ENCODE measurements at regions not wholly inside any gene's neighbourhood (a gene's known extent, or its start where the extent isn't known, plus 50 kb on each side); places are given as distances from the start of the nearest gene placed in this dataset.

DNA sequence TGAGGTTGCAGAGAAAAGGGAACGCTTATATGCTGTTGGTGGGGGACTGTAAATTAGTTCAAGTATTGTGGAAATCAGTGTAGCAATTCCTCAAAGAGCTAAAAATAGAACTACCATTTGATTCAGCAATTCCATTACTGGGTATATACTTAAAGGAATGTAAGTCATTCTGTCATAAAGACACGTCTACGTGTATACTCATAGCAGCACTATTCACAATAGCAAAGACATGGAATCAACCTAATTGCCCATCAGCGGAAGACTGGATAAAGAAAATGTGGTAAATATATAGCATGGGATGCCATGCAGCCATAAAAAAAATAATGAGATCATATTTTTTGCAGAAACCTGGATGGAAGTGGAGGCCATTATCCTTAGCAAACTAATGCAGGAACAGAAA, 100.0 kb upstream of the NPSR1 start:
- TF ChIP-seq YY1 (IDR thresholded peaks at IDR 0.05; ENCODE audit: low read depth) (no peak), RAD21 (IDR thresholded peaks at IDR 0.05; ENCODE audit: low read depth) (no peak), MAX (IDR thresholded peaks at IDR 0.05) (no peak), FOXM1 (IDR thresholded peaks at IDR 0.05; ENCODE audit: borderline replicate concordance, low read depth) (no peak), ZBTB7A (IDR thresholded peaks at IDR 0.05; ENCODE audit: low read depth) (no peak)
- TF ChIP-seq, protein P1, sequence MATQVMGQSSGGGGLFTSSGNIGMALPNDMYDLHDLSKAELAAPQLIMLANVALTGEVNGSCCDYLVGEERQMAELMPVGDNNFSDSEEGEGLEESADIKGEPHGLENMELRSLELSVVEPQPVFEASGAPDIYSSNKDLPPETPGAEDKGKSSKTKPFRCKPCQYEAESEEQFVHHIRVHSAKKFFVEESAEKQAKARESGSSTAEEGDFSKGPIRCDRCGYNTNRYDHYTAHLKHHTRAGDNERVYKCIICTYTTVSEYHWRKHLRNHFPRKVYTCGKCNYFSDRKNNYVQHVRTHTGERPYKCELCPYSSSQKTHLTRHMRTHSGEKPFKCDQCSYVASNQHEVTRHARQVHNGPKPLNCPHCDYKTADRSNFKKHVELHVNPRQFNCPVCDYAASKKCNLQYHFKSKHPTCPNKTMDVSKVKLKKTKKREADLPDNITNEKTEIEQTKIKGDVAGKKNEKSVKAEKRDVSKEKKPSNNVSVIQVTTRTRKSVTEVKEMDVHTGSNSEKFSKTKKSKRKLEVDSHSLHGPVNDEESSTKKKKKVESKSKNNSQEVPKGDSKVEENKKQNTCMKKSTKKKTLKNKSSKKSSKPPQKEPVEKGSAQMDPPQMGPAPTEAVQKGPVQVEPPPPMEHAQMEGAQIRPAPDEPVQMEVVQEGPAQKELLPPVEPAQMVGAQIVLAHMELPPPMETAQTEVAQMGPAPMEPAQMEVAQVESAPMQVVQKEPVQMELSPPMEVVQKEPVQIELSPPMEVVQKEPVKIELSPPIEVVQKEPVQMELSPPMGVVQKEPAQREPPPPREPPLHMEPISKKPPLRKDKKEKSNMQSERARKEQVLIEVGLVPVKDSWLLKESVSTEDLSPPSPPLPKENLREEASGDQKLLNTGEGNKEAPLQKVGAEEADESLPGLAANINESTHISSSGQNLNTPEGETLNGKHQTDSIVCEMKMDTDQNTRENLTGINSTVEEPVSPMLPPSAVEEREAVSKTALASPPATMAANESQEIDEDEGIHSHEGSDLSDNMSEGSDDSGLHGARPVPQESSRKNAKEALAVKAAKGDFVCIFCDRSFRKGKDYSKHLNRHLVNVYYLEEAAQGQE (IDR thresholded peaks at IDR 0.05; ENCODE audit: low read depth): no peak
- TF ChIP-seq, protein P2, sequence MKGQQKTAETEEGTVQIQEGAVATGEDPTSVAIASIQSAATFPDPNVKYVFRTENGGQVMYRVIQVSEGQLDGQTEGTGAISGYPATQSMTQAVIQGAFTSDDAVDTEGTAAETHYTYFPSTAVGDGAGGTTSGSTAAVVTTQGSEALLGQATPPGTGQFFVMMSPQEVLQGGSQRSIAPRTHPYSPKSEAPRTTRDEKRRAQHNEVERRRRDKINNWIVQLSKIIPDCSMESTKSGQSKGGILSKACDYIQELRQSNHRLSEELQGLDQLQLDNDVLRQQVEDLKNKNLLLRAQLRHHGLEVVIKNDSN (IDR thresholded peaks at IDR 0.05): no peak
